Calu3 (cell line): ENCODE measurements at regions not wholly inside any gene's neighbourhood (a gene's known extent, or its start where the extent isn't known, plus 50 kb on each side); places are given as distances from the start of the nearest gene placed in this dataset.

Experiments
- BruUV-seq: library from RNA; stranded (reverse); fragments of 400-500 nt; replicated peaks from 2 replicates; lab custom pipeline; 2021; lab: Mats Ljungman, UMichigan
- CTCF ChIA-PET: fragments of 300-600 bp; sonication (Branson Sonifier 250); formaldehyde crosslinking; loops from one replicate; lab custom pipeline; 2022; ENCODE audit warnings: antibody characterized with exemption; lab: Charles Lee
- DNase-seq: peaks from one replicate; pipeline ENCODE4 v3.0.0; 2022
- H3K27ac Mint-ChIP-seq: one replicate; pipeline ENCODE4 v1.8.0; 2022; ENCODE audit warnings: mixed read lengths; ENCODE audit not compliant: unreplicated experiment
- H3K27me3 Mint-ChIP-seq: one replicate; pipeline ENCODE4 v1.8.0; 2022; ENCODE audit warnings: mixed read lengths; ENCODE audit not compliant: unreplicated experiment
- H3K36me3 Mint-ChIP-seq: one replicate; pipeline ENCODE4 v1.8.0; 2022; ENCODE audit warnings: mild to moderate bottlenecking, moderate library complexity, mixed read lengths; ENCODE audit not compliant: insufficient read depth, unreplicated experiment
- H3K4me1 Mint-ChIP-seq: one replicate; pipeline ENCODE4 v1.8.0; 2022; ENCODE audit warnings: mild to moderate bottlenecking, low read depth, mixed read lengths; ENCODE audit not compliant: unreplicated experiment
- H3K4me3 Mint-ChIP-seq: one replicate; pipeline ENCODE4 v1.8.0; 2022; ENCODE audit warnings: mild to moderate bottlenecking, low read depth, moderate library complexity, mixed read lengths; ENCODE audit not compliant: unreplicated experiment
- H3K9me3 Mint-ChIP-seq: one replicate; pipeline ENCODE4 v1.8.0; 2022; ENCODE audit warnings: low read depth, mixed read lengths; ENCODE audit not compliant: unreplicated experiment
- CTCF ChIP-seq: fragments of 200-600 bp; IDR thresholded peaks from one replicate; pipeline ENCODE4 v1.8.0; 2022; ENCODE audit warnings: antibody characterized with exemption; ENCODE audit not compliant: unreplicated experiment
- intact Hi-C: fragments of 100-400 bp; cut with micrococcal nuclease; formaldehyde crosslinking; loops from one replicate; pipeline ENCODE4 v1.10.0; 2022; ENCODE audit not compliant: unreplicated experiment

- TF ChIP-seq CTCF, result no peak
- H3K27me3 Mint-ChIP-seq, result no peaks in the 10 kb centered on the region
- H3K4me1 Mint-ChIP-seq, result peaks cover 16% of the 10 kb centered on the region
- no peak overlapping the region for H3K27ac Mint-ChIP-seq
- no peak for DNase-seq
- no peaks in the 10 kb centered on the region for H3K36me3 Mint-ChIP-seq
- no peak overlapping the region for H3K4me3 Mint-ChIP-seq
- peaks cover 3% of the 10 kb centered on the region for H3K9me3 Mint-ChIP-seq
- intact Hi-C loops, result no loop called here
- CTCF ChIA-PET, result interaction anchor here (0.7 kb wide), 1 partner anchor 1770 kb away, joined by 4 read pairs; no protein-coding TSS in a partner anchor
- BruUV-seq, result no TSS peak
These were observed 327.1 kb downstream of the RFC3 start for GRCh38 chr13:34145061-34145460.

- intact Hi-C loops, result no loop called here
- Mint-ChIP-seq H3K36me3 (peaks cover 18% of the 10 kb centered on the region), H3K27ac (no peak overlapping the region), H3K9me3 (peaks cover 2% of the 10 kb centered on the region), H3K4me1 (peaks cover 37% of the 10 kb centered on the region), H3K4me3 (no peak overlapping the region), H3K27me3 (no peaks in the 10 kb centered on the region)
- CTCF ChIA-PET, result no interaction called here
- DNase-seq, result no peak
- no peak for TF ChIP-seq CTCF
- BruUV-seq, result no TSS peak
These were observed 330.4 kb downstream of the RFC3 start for GRCh38 chr13:34148359-34148758.

- CTCF ChIA-PET, result interaction anchor here (1.0 to 2.9 kb wide), 2 partner anchors 10 to 13 kb away, joined by 3 to 12 read pairs; no protein-coding TSS in a partner anchor
These were observed 333.9 kb downstream of the RFC3 start for GRCh38 chr13:34151885-34152284.

GRCh38 chr13:34152409-34152808 lies 334.5 kb downstream of the RFC3 start:
- intact Hi-C loops, result loop anchor here (10.0 kb wide), 1 partner anchor 218 kb away; no protein-coding TSS in a partner anchor
- peak overlapping the region; percentile 65 for H3K4me3 Mint-ChIP-seq
- CTCF ChIA-PET, result interaction anchor here (1.0 to 2.9 kb wide), 2 partner anchors 10 to 13 kb away, joined by 3 to 12 read pairs; no protein-coding TSS in a partner anchor

More at GRCh38 chr13:34151885-34152284, 333.9 kb downstream of the RFC3 start:
- H3K9me3 Mint-ChIP-seq, result no peaks in the 10 kb centered on the region
- intact Hi-C loops, result loop anchor here (10.0 kb wide), 1 partner anchor 217 kb away; no protein-coding TSS in a partner anchor
- H3K27me3 Mint-ChIP-seq, result no peaks in the 10 kb centered on the region
- no peak for DNase-seq
- no peak for TF ChIP-seq CTCF
- H3K4me1 Mint-ChIP-seq, result peaks cover 52% of the 10 kb centered on the region
- H3K27ac Mint-ChIP-seq, result peak overlapping the region; percentile 99
- peak overlapping the region; percentile 65 for H3K4me3 Mint-ChIP-seq
- peaks cover 37% of the 10 kb centered on the region for H3K36me3 Mint-ChIP-seq
- BruUV-seq, result no TSS peak

More at GRCh38 chr13:34152409-34152808, 334.5 kb downstream of the RFC3 start:
- no peaks in the 10 kb centered on the region for H3K9me3 Mint-ChIP-seq
- no TSS peak for BruUV-seq
- peaks cover 42% of the 10 kb centered on the region for H3K36me3 Mint-ChIP-seq
- no peak for TF ChIP-seq CTCF
- peaks cover 57% of the 10 kb centered on the region for H3K4me1 Mint-ChIP-seq
- H3K27me3 Mint-ChIP-seq, result no peaks in the 10 kb centered on the region
- peak overlapping the region; percentile 99 for H3K27ac Mint-ChIP-seq
- no peak for DNase-seq
